NOMO-1 (cell line): ENCODE measurements at regions not wholly inside any gene's neighbourhood (a gene's known extent, or its start where the extent isn't known, plus 50 kb on each side); places are given as distances from the start of the nearest gene placed in this dataset.
"Not testable (repeated sequence)": the region's sequence is repeated elsewhere in the genome, so short reads cannot be mapped to it uniquely, and the experiment has no call there.

Experiments used
- DNase-seq, 2 experiments: peaks; one replicate each; lab custom pipeline; 2025; ENCODE audit not compliant: unreplicated experiment in 2 of 2; lab: John Stamatoyannopoulos, UW

GRCh38 chr9:100700689-100701318, 122.9 kb downstream of the CAVIN4 start:
- DNase-seq, result peak; percentile 1 to 15

DNA sequence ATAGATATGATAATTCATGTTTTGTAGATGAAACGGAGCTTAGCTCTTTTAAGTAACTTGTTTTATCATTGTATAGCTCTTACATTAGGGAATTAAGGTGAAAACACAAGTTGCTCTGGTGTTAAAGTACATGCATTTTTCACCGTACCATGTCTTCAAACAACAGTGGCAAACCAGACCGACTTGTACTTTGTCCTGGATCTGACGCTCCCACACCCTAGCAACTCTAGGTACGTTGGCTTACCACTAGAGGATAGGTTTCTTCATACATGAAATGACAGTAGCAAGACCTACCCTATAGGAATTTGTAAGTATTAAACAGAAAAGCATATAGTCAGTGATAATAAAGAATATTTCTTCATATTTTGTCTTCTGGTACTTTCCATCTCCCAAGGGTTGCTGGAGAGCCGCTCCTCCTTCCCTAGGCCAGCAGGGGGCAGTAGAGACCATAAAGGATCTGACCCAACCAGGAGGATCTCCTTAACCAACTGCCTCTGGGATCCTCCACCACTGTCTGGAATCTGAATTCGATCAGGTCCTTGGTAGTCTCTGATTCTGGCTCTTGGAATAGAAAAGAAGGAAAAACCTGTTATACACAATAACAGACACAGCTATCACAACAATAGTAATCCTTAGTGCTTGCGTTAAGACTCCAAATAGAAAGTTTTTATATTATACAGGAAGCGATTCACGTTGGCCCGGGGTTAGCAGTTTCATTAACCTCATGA, 136.7 kb downstream of the CAVIN4 start:
- peak in 1 of 2 experiments; percentile 51 for DNase-seq

DNA sequence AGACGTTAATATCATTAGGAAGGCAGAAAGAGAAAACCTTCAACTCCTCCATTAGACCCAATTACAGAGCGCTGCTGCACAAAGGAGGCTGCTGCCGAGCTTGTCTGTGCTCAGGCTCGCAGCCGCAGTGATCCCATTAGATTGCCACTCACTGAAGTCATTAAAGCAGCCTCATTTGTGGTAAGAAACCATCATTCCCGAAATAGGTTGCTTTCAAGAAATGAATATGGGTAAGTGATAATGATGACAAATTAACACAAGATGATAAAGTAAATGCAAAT, 137.2 kb downstream of the CAVIN4 start:
- DNase-seq, result no peak

DNA sequence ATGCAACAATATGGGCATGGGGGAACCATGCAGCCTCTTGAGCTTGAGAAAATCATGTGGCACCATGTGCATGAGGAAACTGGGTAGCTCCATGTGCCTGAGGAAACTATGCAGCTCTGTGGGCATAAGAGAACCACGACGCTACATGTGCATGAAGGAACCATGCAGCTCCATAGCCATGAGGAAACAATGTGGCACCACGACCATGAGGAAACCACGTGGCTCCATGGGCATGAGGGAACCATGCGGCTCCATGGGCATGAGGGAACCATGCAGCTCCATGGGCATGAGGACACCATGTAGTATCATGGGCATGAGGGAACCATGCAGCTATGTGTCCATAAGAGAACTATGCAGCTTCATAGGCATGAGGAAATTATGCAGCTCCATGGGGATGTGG, 140.8 kb downstream of the CAVIN4 start:
- DNase-seq, result no peak

DNA sequence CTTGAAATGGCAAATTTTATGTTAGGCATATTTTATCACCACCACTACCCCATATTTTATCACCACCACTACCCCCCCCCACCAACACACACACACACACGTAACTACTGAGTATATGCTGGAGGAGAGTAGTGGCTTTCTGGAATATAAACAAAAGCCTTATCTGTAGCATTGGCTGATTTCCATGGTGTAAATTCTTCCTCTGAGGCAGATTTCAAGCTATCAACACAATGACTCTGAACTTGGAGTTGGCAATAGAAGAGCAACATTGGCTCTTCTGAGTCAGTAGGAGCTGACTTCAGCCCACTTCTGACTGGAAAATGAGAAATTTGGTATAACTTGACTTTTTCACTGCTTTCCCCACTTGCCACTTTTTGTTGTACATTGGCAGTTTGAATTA, 143.0 kb downstream of the CAVIN4 start:
- DNase-seq, result no peak

- DNase-seq, result no peak
These were observed 147.0 kb downstream of the CAVIN4 start for GRCh38 chr9:100724886-100725285.

DNA sequence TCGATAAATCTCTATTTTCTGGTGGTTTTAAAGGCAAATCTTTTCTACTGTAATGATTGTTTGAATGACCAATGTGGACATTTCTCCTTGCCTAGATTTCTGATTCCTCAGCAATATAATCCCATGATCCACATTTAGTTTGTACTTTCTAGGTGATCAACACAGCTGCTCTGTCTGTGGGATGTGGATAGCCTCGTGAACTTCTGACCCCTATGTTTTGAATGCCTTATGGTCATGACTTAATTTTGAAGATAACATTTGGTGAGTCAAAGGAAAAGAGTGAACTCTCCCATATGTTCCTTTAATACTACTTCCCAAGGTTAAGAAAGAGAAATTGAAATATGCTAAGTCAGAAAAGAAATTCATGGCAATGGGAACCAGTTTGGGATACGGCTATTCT, 147.5 kb downstream of the CAVIN4 start:
- no peak for DNase-seq

DNA sequence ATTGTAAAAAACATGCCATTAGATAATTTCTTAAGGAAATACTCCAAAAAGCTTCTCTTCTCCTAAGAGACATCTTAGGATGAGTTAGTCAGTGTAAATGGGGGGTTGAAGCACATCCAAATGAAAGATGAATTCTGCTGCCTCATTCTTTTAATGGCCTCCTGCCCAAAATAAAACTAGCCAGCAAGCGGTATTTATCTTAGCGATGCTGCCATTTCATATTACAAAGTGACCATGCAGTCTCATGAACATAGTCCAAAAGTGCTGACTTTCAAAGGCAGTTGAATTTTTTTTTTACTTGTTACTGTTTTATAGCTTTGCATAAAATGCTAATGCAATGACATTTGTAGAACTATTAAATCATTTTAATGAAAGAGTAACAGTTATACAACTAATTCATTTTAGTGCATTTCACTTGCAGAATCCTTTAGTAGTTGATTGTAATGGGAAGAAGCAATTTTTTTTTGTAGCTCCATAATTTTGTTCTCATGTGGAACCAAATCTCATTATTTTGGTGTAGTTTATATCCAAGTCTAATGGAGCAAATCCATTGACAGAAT, 151.5 kb downstream of the CAVIN4 start:
- DNase-seq, result no peak

DNA sequence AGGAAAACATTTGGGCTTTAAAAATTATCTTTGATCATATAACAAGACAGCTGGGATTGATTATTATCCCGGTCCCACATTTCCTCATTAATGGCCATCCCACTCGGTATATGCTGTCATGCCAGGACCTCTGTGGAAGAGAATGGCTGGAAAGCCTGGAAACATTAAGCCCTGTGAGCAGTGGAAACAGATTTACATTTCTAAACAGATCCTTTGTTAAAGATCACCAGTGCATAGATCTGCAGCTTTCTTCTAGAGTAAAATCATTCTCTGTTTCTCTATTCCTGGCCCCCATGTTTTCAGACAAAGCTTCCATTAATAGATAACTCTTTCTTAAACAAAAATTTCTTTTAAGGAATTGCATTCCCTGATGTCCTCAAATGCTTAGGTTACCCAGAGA, 152.2 kb downstream of the CAVIN4 start:
- DNase-seq, result no peak

GRCh38 chr9:100731038-100731556, 153.2 kb downstream of the CAVIN4 start:
- no peak for DNase-seq

- DNase-seq, result no peak
These were observed 153.7 kb downstream of the CAVIN4 start for GRCh38 chr9:100731557-100731956.

DNA sequence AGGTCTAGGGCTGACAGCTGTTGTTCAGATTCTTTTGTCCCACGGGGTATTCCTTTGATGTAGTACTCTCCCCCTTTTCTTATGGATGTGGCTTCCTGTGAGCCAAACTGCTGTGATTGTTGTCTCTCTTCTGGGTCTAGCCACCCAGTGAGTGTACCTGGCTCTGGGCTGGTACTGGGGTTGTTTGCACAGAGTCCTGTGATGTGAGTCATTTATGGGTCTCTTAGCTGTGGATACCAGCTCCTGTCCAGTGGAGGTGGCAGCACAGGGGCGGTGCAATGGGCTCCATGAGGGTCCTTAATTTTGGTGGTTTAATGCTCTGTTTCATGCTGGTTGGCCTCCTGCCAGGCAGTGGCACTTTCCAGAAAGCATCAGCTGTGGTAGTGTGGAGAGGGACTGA, 161.3 kb downstream of the CAVIN4 start:
- no peak for DNase-seq

DNA sequence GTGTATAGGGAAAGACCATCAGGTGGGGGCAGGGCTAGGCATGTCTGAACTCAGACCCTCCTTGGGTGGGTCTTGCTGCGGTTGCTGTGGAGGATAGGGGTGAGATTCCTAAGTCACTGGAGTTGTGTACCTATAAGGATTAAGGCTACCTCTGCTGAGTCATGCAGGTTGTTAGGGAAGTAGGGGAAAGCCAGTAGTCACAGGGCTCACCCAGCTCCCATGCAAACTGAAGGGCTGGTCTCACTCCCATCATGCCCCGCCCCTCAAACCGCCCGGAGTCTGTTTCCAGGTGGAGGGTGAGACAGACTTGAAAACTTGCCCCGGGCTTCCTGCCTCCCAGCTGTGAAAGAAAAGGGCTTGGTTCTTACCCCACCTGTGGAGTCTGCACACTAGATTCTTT, 161.8 kb downstream of the CAVIN4 start:
- DNase-seq, result no peak

GRCh38 chr9:100748930-100749329, 171.1 kb downstream of the CAVIN4 start:
- DNase-seq, result not testable (repeated sequence)

GRCh38 chr9:100756217-100756616, 178.3 kb downstream of the CAVIN4 start:
- no peak for DNase-seq

- no peak for DNase-seq
These were observed 181.3 kb downstream of the CAVIN4 start for GRCh38 chr9:100759215-100759614.

- DNase-seq, result no peak
These were observed 183.5 kb downstream of the CAVIN4 start for GRCh38 chr9:100761276-100761802.

DNA sequence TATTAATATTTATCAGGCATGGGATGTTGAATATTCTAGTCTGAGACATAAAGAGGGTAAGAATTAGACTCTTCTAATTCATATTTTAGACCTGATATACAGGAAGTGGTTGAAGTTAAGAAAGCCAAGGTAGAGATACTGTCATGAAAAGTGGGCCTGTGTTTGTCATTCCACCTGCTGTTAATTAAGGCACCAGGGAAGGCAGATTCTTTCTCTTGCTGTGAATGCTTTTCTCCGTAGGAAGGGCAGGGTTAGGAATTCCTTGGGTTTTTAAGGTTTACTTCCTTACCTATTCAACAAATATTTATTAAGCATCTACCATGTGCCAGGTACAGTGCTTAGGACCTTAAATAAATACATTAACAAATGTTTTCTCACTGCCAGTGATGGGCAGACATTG, 196.4 kb downstream of the CAVIN4 start:
- no peak for DNase-seq

GRCh38 chr9:100774962-100775361, 197.1 kb downstream of the CAVIN4 start:
- DNase-seq, result no peak

DNA sequence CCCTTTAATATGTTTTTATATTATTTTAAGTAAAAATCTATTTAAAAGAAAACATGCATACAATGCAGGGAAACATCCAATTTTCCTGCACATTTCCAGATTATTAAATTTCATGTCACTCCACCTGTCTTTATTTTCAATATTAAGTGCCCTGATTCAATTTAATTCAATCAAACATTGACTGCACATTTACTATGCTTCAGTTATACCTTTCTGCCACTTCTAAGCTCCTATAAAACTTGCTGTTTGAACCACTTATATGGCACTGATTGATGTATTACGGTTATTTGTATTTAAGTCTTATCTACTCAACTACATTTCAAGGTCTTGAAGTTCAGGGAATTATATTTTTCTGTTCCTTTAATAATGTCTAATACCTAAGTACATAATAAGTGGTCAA, 198.0 kb downstream of the CAVIN4 start:
- DNase-seq, result no peak

DNA sequence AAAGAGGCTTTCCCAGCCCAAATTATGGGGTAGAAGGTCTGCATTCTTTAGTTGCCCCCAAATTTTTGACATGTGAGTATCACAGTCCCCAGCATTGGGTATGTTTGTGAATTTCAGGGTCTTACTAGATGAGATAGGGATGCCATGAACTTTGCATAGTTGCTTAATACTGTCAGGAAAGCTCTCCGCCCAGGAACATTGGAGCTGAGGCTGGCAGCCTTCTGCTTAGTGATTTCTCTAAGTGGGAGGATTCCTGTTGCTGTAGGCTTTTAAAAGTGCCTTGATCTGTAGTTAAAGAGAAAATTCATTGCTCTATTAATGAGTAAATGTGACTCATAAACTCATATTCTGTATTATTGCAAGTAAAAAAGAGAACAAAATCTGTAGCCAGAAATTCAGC, 206.9 kb downstream of the CAVIN4 start:
- DNase-seq, result no peak

DNA sequence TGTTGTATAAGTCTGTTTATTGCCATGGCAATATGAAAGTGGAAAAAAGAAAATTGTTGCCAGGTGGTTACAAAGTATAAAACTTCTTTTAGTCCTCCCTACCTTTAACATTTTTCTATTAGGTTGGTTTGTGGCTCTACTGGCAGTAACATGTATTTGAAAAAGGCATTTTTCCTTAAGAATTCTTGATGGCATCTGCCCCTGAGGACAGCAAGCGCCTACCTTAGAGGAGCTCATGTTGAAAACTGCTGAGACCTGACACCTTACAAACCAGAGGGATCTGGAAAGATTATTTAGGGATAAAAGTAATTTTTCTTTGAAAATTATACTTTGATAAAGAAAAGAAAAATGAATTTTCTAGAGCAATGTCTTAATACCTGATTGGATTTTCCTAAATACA, 208.1 kb downstream of the CAVIN4 start:
- DNase-seq, result no peak
